Adrenal gland (tissue), 9 donors: ENCODE measurements at regions not wholly inside any gene's neighbourhood (a gene's known extent, or its start where the extent isn't known, plus 50 kb on each side); places are given as distances from the start of the nearest gene placed in this dataset.

Experiments
- DNase-seq, 7 donors: peaks; one replicate each; pipeline ENCODE4 v3.0.0-alpha.2; 2019 to 2020
- H3K27ac ChIP-seq, 5 donors: fragments of 200-600 bp; sonication (generic) in 4 of 5; 1 replicate in 3 of 5; 2 replicates in 2 of 5; pipeline versions ENCODE4 v1.5.1 to v1.8.0; 2016 to 2020; ENCODE audit warnings: mild to moderate bottlenecking in 1 of 5
- H3K27me3 ChIP-seq: fragments of 200-600 bp; 2 replicates; pipeline ENCODE4 v1.8.0; 2021
- H3K36me3 ChIP-seq, 2 donors: fragments of 200-600 bp; replicated peaks in 1 of 2; 1 replicate in 1 of 2; 2 replicates in 1 of 2; pipeline versions ENCODE4 v1.5.1 to v1.8.0; 2018 to 2022
- H3K4me1 ChIP-seq, 2 donors: fragments of 200-600 bp; replicated peaks in 1 of 2; 1 replicate in 1 of 2; 2 replicates in 1 of 2; pipeline versions ENCODE4 v1.5.1 to v1.8.0; 2018 to 2021
- H3K4me3 ChIP-seq, 4 donors: fragments of 200-600 bp; sonication (generic) in 3 of 4; one replicate each; pipeline ENCODE4 v1.5.1; 2016 to 2018
- H3K9me3 ChIP-seq, 3 donors: fragments of 200-600 bp; sonication (generic) in 1 of 3; replicated peaks in 1 of 3; 1 replicate in 2 of 3; 2 replicates in 1 of 3; pipeline versions ENCODE4 v1.5.1 to v1.8.0; 2016 to 2021
- POLR2A ChIP-seq, 2 donors: fragments of 450-650 bp; IDR thresholded peaks; one replicate each; pipeline ENCODE4 v1.6.1; 2017; ENCODE audit warnings: antibody characterized with exemption in 2 of 2, mild to moderate bottlenecking in 2 of 2, moderate library complexity in 1 of 2
- WGBS, 4 donors: extraction: QIAGEN DNeasy Blood & Tissue Kit in 2 of 4; methylation state at CpG; one replicate each; pipeline versions ENCODE4 v1.1.5 to v1.1.7; 2013 to 2017; 5-methylcytosine and 5-hydroxymethylcytosine counted together
- intact Hi-C, 2 donors: fragments of 100-400 bp; cut with DNase I; formaldehyde crosslinking; loops; one replicate each; pipeline versions ENCODE4 v1.14.1 to v1.15.0; 2022 to 2023
- TF ChIP-seq, protein P1 (sequence below), 6 experiments: fragments of 450-650 bp in 4 of 6; fragments of 200-600 bp in 2 of 6; sonication (generic) in 1 of 6; IDR thresholded peaks; 1 replicate in 5 of 6; 2 replicates in 1 of 6; pipeline versions ENCODE4 v1.5.1 to v1.8.0; 2016 to 2021; ENCODE audit warnings: antibody characterized with exemption in 6 of 6, mild to moderate bottlenecking in 2 of 6, moderate library complexity in 1 of 6
- donor health status: healthy with polysubstance abuse.
- donor health status: Bipolar disorder and iron deficiency.
- donor health status: DM: yes; HTN: yes; CAD: no.
- donor health status: DM: no; HTN: no; CAD: no.
- donor health status: DM: no; HTN: no; CAD: no.

DNA sequence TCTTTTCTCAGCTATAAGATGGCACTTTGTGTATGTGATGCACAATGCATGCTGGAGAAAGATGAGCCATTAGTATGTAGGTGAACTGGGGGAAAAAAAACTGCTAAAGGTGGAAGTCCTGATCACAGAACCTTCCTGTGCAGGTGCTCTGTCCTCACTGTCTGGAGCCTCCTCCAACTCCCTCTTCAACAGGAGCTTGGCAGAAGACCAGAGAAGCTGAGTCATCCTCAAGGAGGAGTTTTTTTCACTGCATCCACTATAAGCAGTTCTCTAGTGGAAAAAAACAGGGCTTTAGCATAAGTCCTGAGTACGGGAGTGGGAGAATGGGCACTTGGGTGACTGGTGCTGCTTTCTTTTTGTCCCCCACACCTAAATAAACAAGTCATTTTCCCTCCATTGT lies 168.4 kb upstream of the CADPS start:
- Histone ChIP-seq H3K36me3 (no peaks in the 10 kb centered on the region), H3K4me3 (no peak overlapping the region), H3K27ac (no peak overlapping the region), H3K9me3 (no peaks in the 10 kb centered on the region), H3K27me3 (no peaks in the 10 kb centered on the region), H3K4me1 (no peaks in the 10 kb centered on the region)
- TF ChIP-seq, protein P1, sequence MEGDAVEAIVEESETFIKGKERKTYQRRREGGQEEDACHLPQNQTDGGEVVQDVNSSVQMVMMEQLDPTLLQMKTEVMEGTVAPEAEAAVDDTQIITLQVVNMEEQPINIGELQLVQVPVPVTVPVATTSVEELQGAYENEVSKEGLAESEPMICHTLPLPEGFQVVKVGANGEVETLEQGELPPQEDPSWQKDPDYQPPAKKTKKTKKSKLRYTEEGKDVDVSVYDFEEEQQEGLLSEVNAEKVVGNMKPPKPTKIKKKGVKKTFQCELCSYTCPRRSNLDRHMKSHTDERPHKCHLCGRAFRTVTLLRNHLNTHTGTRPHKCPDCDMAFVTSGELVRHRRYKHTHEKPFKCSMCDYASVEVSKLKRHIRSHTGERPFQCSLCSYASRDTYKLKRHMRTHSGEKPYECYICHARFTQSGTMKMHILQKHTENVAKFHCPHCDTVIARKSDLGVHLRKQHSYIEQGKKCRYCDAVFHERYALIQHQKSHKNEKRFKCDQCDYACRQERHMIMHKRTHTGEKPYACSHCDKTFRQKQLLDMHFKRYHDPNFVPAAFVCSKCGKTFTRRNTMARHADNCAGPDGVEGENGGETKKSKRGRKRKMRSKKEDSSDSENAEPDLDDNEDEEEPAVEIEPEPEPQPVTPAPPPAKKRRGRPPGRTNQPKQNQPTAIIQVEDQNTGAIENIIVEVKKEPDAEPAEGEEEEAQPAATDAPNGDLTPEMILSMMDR (IDR thresholded peaks at IDR 0.05): no peak
- TF ChIP-seq POLR2A (IDR thresholded peaks at IDR 0.05): no peak
- 36 to 68% (median 52%) methylated on average over 1 of the region's 1 CpG for WGBS, 4 donors
- intact Hi-C loops: no loop called here
- peak in 2 of 7 donors; percentile 6 to 20 for DNase-seq

DNA sequence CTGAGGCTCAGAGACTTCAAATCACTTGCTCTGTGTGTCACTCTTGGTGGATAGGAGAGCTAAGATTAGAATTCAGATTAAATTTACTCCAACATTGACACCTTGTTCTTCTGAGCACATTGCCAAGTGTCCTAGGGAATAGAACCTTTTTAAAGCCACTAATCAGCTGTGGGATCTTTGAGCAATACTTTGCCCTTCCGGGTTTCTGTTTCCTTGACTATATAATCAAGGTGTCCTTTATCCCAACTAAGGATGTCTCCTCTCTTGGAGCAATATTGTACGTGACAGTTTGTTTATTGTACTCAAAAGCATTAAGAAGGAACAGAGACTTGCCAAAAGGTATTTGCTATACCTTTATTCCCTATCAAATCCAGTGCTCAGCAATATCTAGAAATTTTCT lies 170.9 kb upstream of the CADPS start:
- Histone ChIP-seq H3K4me1 (no peaks in the 10 kb centered on the region), H3K9me3 (no peaks in the 10 kb centered on the region), H3K4me3 (no peak overlapping the region), H3K27ac (no peak overlapping the region), H3K27me3 (no peaks in the 10 kb centered on the region), H3K36me3 (no peaks in the 10 kb centered on the region)
- no peak for TF ChIP-seq POLR2A (IDR thresholded peaks at IDR 0.05)
- TF ChIP-seq, protein P1 (IDR thresholded peaks at IDR 0.05): no peak
- 62 to 70% (median 67%) methylated on average over 2 of the region's 2 CpGs for WGBS, 4 donors
- intact Hi-C loops: no loop called here
- DNase-seq: no peak

DNA sequence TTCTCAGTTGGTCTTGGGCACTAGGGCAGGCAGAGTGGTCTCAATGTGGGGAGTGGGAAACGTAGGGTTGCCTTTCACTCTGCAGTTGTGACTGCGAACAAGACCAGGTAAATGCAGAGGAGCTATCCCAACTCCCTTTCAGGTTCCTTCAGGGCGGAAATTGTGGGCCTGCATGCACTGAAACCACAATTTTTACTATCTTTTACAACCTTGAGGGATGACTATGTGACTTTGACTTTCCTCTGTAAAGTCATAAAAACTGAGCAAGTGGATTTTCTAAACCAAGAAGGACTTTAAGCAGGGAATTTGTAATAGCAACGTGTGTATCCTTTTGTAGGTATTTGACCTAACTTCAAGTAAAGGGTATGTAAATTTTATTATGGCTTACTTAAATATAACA lies 171.4 kb upstream of the CADPS start:
- intact Hi-C loops: no loop called here
- H3K4me1 ChIP-seq: no peaks in the 10 kb centered on the region
- DNase-seq: no peak
- H3K36me3 ChIP-seq: no peaks in the 10 kb centered on the region
- no peaks in the 10 kb centered on the region for H3K27me3 ChIP-seq
- no peak for TF ChIP-seq POLR2A (IDR thresholded peaks at IDR 0.05)
- TF ChIP-seq, protein P1 (IDR thresholded peaks at IDR 0.05): no peak
- no peaks in the 10 kb centered on the region for H3K9me3 ChIP-seq
- 66 to 75% (median 67%) methylated on average over 4 of the region's 4 CpGs for WGBS, 4 donors
- H3K27ac ChIP-seq: no peak overlapping the region
- no peak overlapping the region for H3K4me3 ChIP-seq

DNA sequence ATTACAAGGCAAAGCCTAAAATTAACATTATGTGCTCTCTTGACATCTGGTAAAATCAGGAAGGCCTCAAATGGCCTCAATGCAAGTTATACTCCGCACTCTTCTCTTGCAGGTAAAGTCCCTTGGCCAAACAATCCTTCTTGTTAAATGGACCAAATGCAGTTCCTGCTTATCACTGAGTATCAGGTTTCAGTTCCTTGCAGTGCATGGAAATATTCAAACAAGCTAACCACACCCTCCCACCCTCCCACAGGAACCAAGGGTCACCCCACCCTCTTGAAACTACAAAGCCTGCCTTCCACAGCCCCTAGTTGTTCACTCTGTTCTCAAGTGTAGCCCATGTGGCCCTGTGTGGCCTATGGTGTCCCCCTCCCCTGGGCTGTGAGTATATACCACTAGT lies 171.9 kb upstream of the CADPS start:
- intact Hi-C loops: no loop called here
- H3K27ac ChIP-seq: no peak overlapping the region
- no peak for DNase-seq
- no peaks in the 10 kb centered on the region for H3K4me1 ChIP-seq
- TF ChIP-seq POLR2A (IDR thresholded peaks at IDR 0.05): no peak
- TF ChIP-seq, protein P1 (IDR thresholded peaks at IDR 0.05): no peak
- H3K36me3 ChIP-seq: no peaks in the 10 kb centered on the region
- WGBS, 4 donors: 67 to 93% (median 88%) methylated on average over 1 of the region's 1 CpG
- no peaks in the 10 kb centered on the region for H3K27me3 ChIP-seq
- H3K9me3 ChIP-seq: no peaks in the 10 kb centered on the region
- no peak overlapping the region for H3K4me3 ChIP-seq
